H1 (cell line): ENCODE measurements at regions not wholly inside any gene's neighbourhood (a gene's known extent, or its start where the extent isn't known, plus 50 kb on each side); places are given as distances from the start of the nearest gene placed in this dataset.

ENCODE experiments used
- CTCF ChIA-PET: fragments of 300-600 bp; sonication (Branson Sonifier 250); formaldehyde crosslinking; loops from one replicate; lab custom pipeline; 2021; ENCODE audit not compliant: partially characterized antibody; lab: Charles Lee
- POLR2A ChIA-PET: fragments of 300-600 bp; sonication (Branson Sonifier 250); formaldehyde crosslinking; loops from one replicate; lab custom pipeline; 2021; ENCODE audit warnings: inconsistent platforms; ENCODE audit not compliant: partially characterized antibody; lab: Charles Lee
- DNase-seq, 2 experiments: peaks; one replicate each; pipeline versions ENCODE4 v3.0.0 to v3.0.0-alpha.2; 2010 to 2022; ENCODE audit warnings: low spot score in 2 of 2, low read depth in 1 of 2, mixed read lengths in 1 of 2
- FAIRE-seq: peaks from 2 replicates; lab custom pipeline; 2011; peaks lifted over from hg19 to GRCh38; lab: Jason Lieb, UNC
- H2AFZ ChIP-seq: 2 replicates; pipeline ENCODE4 v1.8.1; 2012; ENCODE audit warnings: low read length, inconsistent platforms
- H2AK5ac ChIP-seq: 2 replicates; pipeline ENCODE4 v1.6.1; 2013; ENCODE audit warnings: low read depth, low read length
- H2BK120ac ChIP-seq: replicated peaks from 2 replicates; pipeline ENCODE3; 2013; ENCODE audit warnings: low read depth, low read length, inconsistent platforms
- H2BK12ac ChIP-seq: 2 replicates; pipeline ENCODE4 v1.6.1; 2013; ENCODE audit warnings: low read depth, low read length
- H2BK15ac ChIP-seq: 2 replicates; pipeline ENCODE4 v1.6.1; 2013; ENCODE audit warnings: low read length
- H2BK20ac ChIP-seq: 2 replicates; pipeline ENCODE4 v1.6.1; 2013; ENCODE audit warnings: low read length
- H2BK5ac ChIP-seq: 2 replicates; pipeline ENCODE4 v1.6.1; 2013; ENCODE audit warnings: low read depth, low read length
- H3K14ac ChIP-seq: 2 replicates; pipeline ENCODE4 v1.6.1; 2013; ENCODE audit warnings: inconsistent platforms; ENCODE audit not compliant: insufficient read length
- H3K18ac ChIP-seq: 2 replicates; pipeline ENCODE4 v1.6.1; 2013; ENCODE audit warnings: low read length; ENCODE audit errors: extremely low read depth
- H3K23ac ChIP-seq: 2 replicates; pipeline ENCODE4 v1.6.1; 2013; ENCODE audit warnings: inconsistent platforms; ENCODE audit not compliant: insufficient read length
- H3K23me2 ChIP-seq: 2 replicates; pipeline ENCODE4 v1.6.1; 2013; ENCODE audit warnings: low read depth, low read length
- H3K27ac ChIP-seq: 2 replicates; pipeline ENCODE4 v1.6.1; 2011; ENCODE audit warnings: low read depth, low read length, inconsistent platforms
- H3K27me3 ChIP-seq, 4 experiments: replicated peaks in 1 of 4; 1 replicate in 1 of 4; 2 replicates in 3 of 4; pipeline versions ENCODE4 v1.6.1 to v1.8.1; 2011 to 2013; ENCODE audit warnings: low read length in 3 of 4, mild to moderate bottlenecking in 3 of 4, inconsistent platforms in 2 of 4, mixed read lengths in 2 of 4, moderate library complexity in 1 of 4; ENCODE audit not compliant: control insufficient read depth in 3 of 4, insufficient read depth in 3 of 4; ENCODE audit errors: extremely low read depth in 1 of 4
- H3K36me3 ChIP-seq, 4 experiments: 2 replicates each; pipeline versions ENCODE4 v1.6.1 to v1.8.1; 2011 to 2013; ENCODE audit warnings: mild to moderate bottlenecking in 4 of 4, low read length in 3 of 4, moderate library complexity in 2 of 4, control low read depth in 1 of 4, inconsistent platforms in 1 of 4; ENCODE audit not compliant: insufficient read depth in 4 of 4, control insufficient read depth in 2 of 4
- H3K4ac ChIP-seq: replicated peaks from 2 replicates; pipeline ENCODE3; 2013; ENCODE audit warnings: low read length, low read depth, mixed read lengths, inconsistent platforms; ENCODE audit not compliant: insufficient read length
- H3K4me1 ChIP-seq, 4 experiments: replicated peaks in 1 of 4; 1 replicate in 1 of 4; 2 replicates in 3 of 4; pipeline versions ENCODE4 v1.6.1 to v1.8.1; 2011 to 2013; ENCODE audit warnings: low read length in 3 of 4, inconsistent platforms in 2 of 4, mixed read lengths in 1 of 4; ENCODE audit not compliant: insufficient read depth in 4 of 4, control insufficient read depth in 3 of 4
- H3K4me2 ChIP-seq, 2 experiments: 2 replicates each; pipeline versions ENCODE4 v1.6.1 to v1.8.1; 2011 to 2013; ENCODE audit warnings: low read depth in 2 of 2, low read length in 2 of 2, control low read depth in 1 of 2, inconsistent platforms in 1 of 2, mild to moderate bottlenecking in 1 of 2; ENCODE audit not compliant: insufficient read depth in 1 of 2
- H3K4me3 ChIP-seq, 4 experiments: fragments of 200-600, 300-600 bp in 1 of 4; sonication (generic), shearing (Covaris generic), sonication (Bioruptor Twin) in 1 of 4; 2 replicates each; pipeline versions ENCODE4 v1.5.1 to v1.8.1; 2011 to 2016; ENCODE audit warnings: low read length in 4 of 4, low read depth in 3 of 4, control low read depth in 2 of 4, inconsistent platforms in 2 of 4, mild to moderate bottlenecking in 2 of 4, mixed read lengths in 1 of 4, moderate library complexity in 1 of 4; ENCODE audit not compliant: insufficient read depth in 2 of 4; ENCODE audit errors: extremely low read depth in 1 of 4
- H3K56ac ChIP-seq: replicated peaks from 2 replicates; pipeline ENCODE3; 2013; ENCODE audit warnings: low read depth, mild to moderate bottlenecking, mixed read lengths, low read length, inconsistent platforms; ENCODE audit not compliant: insufficient read length
- H3K79me1 ChIP-seq: 2 replicates; pipeline ENCODE4 v1.6.1; 2013; ENCODE audit warnings: low read depth, low read length, control low read depth
- H3K79me2 ChIP-seq, 2 experiments: 2 replicates each; pipeline versions ENCODE4 v1.6.1 to v1.8.1; 2012 to 2013; ENCODE audit warnings: low read length in 2 of 2, mild to moderate bottlenecking in 2 of 2, inconsistent platforms in 1 of 2; ENCODE audit not compliant: insufficient read depth in 2 of 2, control insufficient read depth in 1 of 2
- H3K9ac ChIP-seq, 4 experiments: replicated peaks in 1 of 4; 1 replicate in 1 of 4; 2 replicates in 3 of 4; pipeline versions ENCODE4 v1.6.1 to v1.8.1; 2011 to 2013; ENCODE audit warnings: low read depth in 3 of 4, low read length in 3 of 4, control low read depth in 2 of 4, mild to moderate bottlenecking in 2 of 4, moderate library complexity in 2 of 4, inconsistent platforms in 1 of 4; ENCODE audit errors: extremely low read depth in 1 of 4
- H3K9me3 ChIP-seq, 2 experiments: 2 replicates each; pipeline versions ENCODE4 v1.6.1 to v1.8.1; 2012 to 2013; ENCODE audit warnings: mild to moderate bottlenecking in 2 of 2, moderate library complexity in 2 of 2, control low read depth in 1 of 2, inconsistent platforms in 1 of 2, low read depth in 1 of 2, low read length in 1 of 2, mixed read lengths in 1 of 2; ENCODE audit not compliant: insufficient read depth in 2 of 2
- H4K20me1 ChIP-seq, 2 experiments: replicated peaks in 1 of 2; 2 replicates each; pipeline versions ENCODE3 to v1.8.1; 2011 to 2013; ENCODE audit warnings: inconsistent platforms in 2 of 2, low read length in 2 of 2, mild to moderate bottlenecking in 1 of 2; ENCODE audit not compliant: insufficient read depth in 2 of 2, control insufficient read depth in 1 of 2
- H4K5ac ChIP-seq: 2 replicates; pipeline ENCODE4 v1.6.1; 2013; ENCODE audit warnings: low read length, low read depth, mixed read lengths, inconsistent platforms; ENCODE audit not compliant: insufficient read length
- H4K8ac ChIP-seq: 2 replicates; pipeline ENCODE4 v1.8.0; 2013; ENCODE audit warnings: mild to moderate bottlenecking, moderate library complexity, low read length, inconsistent platforms; ENCODE audit not compliant: insufficient read depth; ENCODE audit errors: extremely low read depth
- H4K91ac ChIP-seq: replicated peaks from 2 replicates; pipeline ENCODE3; 2013; ENCODE audit warnings: low read length, mixed read lengths, inconsistent platforms; ENCODE audit not compliant: insufficient read length
- CTBP2 ChIP-seq: IDR thresholded peaks from 2 replicates; pipeline ENCODE4 v1.7.0; 2011; ENCODE audit warnings: borderline replicate concordance, mild to moderate bottlenecking, moderate library complexity, mixed read lengths, low read length; ENCODE audit not compliant: insufficient read depth, insufficient read length
- EZH2 ChIP-seq: fragments of 200-600 bp; sonication (generic); IDR thresholded peaks from 2 replicates; pipeline ENCODE4 v1.7.1; 2012; ENCODE audit warnings: low read depth, mild to moderate bottlenecking, moderate library complexity, low read length, inconsistent platforms; ENCODE audit not compliant: severe bottlenecking
- JUND ChIP-seq: IDR thresholded peaks from 2 replicates; pipeline ENCODE4 v1.6.1; 2011; ENCODE audit warnings: mild to moderate bottlenecking, improper control_type of control experiment, low read length
- NANOG ChIP-seq: IDR thresholded peaks from 2 replicates; pipeline ENCODE4 v1.6.1; 2011; ENCODE audit warnings: low read length, low read depth, mild to moderate bottlenecking, inconsistent platforms; ENCODE audit not compliant: insufficient read depth, poor library complexity, severe bottlenecking
- RNF2 ChIP-seq: fragments of 200-900, 300-1000 bp; sonication (generic); IDR thresholded peaks from 2 replicates; pipeline ENCODE4 v1.7.1; 2016; ENCODE audit warnings: borderline replicate concordance, low read depth, mild to moderate bottlenecking, antibody characterized with exemption, low read length; ENCODE audit not compliant: poor library complexity, severe bottlenecking; ENCODE audit errors: missing control alignments
- WGBS, 2 experiments: shearing (Covaris generic) in 1 of 2; methylation state at CpG; one replicate each; pipeline versions ENCODE4 v1.1.6 to v1.1.7; 2013 to 2015; ENCODE audit warnings: low lambda C conversion rate in 2 of 2, mixed read lengths in 2 of 2, inconsistent platforms in 1 of 2, low coverage in 1 of 2, missing lambda C conversion rate in 1 of 2; ENCODE audit not compliant: insufficient replicate concordance in 2 of 2, insufficient coverage in 1 of 2, insufficient read length in 1 of 2; ENCODE audit errors: extremely low coverage in 1 of 2, missing lambda C conversion rate in 1 of 2; 5-methylcytosine and 5-hydroxymethylcytosine counted together

GRCh38 chr12:68102731-68103130 lies 56.8 kb downstream of the IFNG start:
- no peaks in the 10 kb centered on the region for H3K36me3 ChIP-seq
- no peak overlapping the region for H2BK120ac ChIP-seq
- no peak for DNase-seq
- POLR2A ChIA-PET = no interaction called here
- FAIRE-seq = no peak
- H3K4me1 ChIP-seq = peaks cover 0 to 5% (median 2%) of the 10 kb centered on the region in 4 experiments; a peak in 3 of 7 replicates
- no peak overlapping the region for H3K4me2 ChIP-seq
- no peak overlapping the region for H2AFZ ChIP-seq
- H2BK15ac ChIP-seq = no peak overlapping the region
- no peaks in the 10 kb centered on the region; the same call in 1 of the 2 replicates for H3K23me2 ChIP-seq
- peaks cover 0 to 1% (median 0%) of the 10 kb centered on the region in 4 experiments; a peak in 1 of 7 replicates for H3K27me3 ChIP-seq
- H3K18ac ChIP-seq = no peak overlapping the region
- no peak overlapping the region for H3K4ac ChIP-seq
- no peak overlapping the region for H3K9ac ChIP-seq
- no peak overlapping the region for H4K8ac ChIP-seq
- H4K20me1 ChIP-seq = no peaks in the 10 kb centered on the region
- H4K91ac ChIP-seq = no peak overlapping the region
- no peak overlapping the region for H4K5ac ChIP-seq
- no peaks in the 10 kb centered on the region for H3K79me1 ChIP-seq
- H3K23ac ChIP-seq = no peak overlapping the region
- H3K79me2 ChIP-seq = no peaks in the 10 kb centered on the region
- no peak overlapping the region for H2BK20ac ChIP-seq
- CTCF ChIA-PET = interaction anchor here (1.0 to 1.8 kb wide), 3 partner anchors 8 to 56 kb away, joined by 3 to 4 read pairs (median 3); no protein-coding TSS in a partner anchor
- H2BK12ac ChIP-seq = no peak overlapping the region
- H2AK5ac ChIP-seq = no peak overlapping the region
- H2BK5ac ChIP-seq = no peak overlapping the region
- H3K27ac ChIP-seq = no peak overlapping the region
- no peak overlapping the region for H3K4me3 ChIP-seq
- H3K9me3 ChIP-seq = no peaks in the 10 kb centered on the region
- H3K14ac ChIP-seq = no peak overlapping the region
- no peak overlapping the region for H3K56ac ChIP-seq
- WGBS, 2 experiments = 97% methylated on average over 2 of the region's 2 CpGs; no CpG with 5 or more reads in 1 of the 2 experiments
- no peak for TF ChIP-seq RNF2
- TF ChIP-seq CTBP2 = no peak
- TF ChIP-seq JUND = no peak
- TF ChIP-seq EZH2 = no peak
- no peak for TF ChIP-seq NANOG
